HG03460 (cell line): ENCODE measurements at regions not wholly inside any gene's neighbourhood (a gene's known extent, or its start where the extent isn't known, plus 50 kb on each side); places are given as distances from the start of the nearest gene placed in this dataset.

Source experiments
- ATAC-seq: cut with Tn5 transposase; IDR thresholded peaks from one replicate; pipeline ENCODE4 v1.9.1; 2021; ENCODE audit not compliant: unreplicated experiment

- ATAC-seq, result no peak
Measured at GRCh38 chr5:56492812-56493211, 259.7 kb upstream of the ANKRD55 start.

- no peak for ATAC-seq
Measured at GRCh38 chr5:56490971-56491468, 257.9 kb upstream of the ANKRD55 start.

- no peak for ATAC-seq
Measured at GRCh38 chr5:56489272-56489671, 256.1 kb upstream of the ANKRD55 start.

- no peak for ATAC-seq
Measured at GRCh38 chr5:56487528-56488115, 254.5 kb upstream of the ANKRD55 start.

GRCh38 chr5:56482363-56482762 lies 249.2 kb upstream of the ANKRD55 start:
- ATAC-seq, result no peak

GRCh38 chr5:56481428-56482357 lies 248.6 kb upstream of the ANKRD55 start:
- ATAC-seq, result no peak

GRCh38 chr5:56480705-56481427 lies 247.7 kb upstream of the ANKRD55 start:
- peak; percentile 7 for ATAC-seq

GRCh38 chr5:56480078-56480704 lies 247.1 kb upstream of the ANKRD55 start:
- ATAC-seq, result peak; percentile 45

- ATAC-seq, result peak; percentile 32
Measured at GRCh38 chr5:56479696-56480077, 246.6 kb upstream of the ANKRD55 start.

- no peak for ATAC-seq
Measured at GRCh38 chr5:56479126-56479525, 246.0 kb upstream of the ANKRD55 start.

GRCh38 chr5:56478062-56478461 lies 244.9 kb upstream of the ANKRD55 start:
- ATAC-seq, result no peak

GRCh38 chr5:56476487-56476856 lies 243.3 kb upstream of the ANKRD55 start:
- ATAC-seq, result no peak

- no peak for ATAC-seq
Measured at GRCh38 chr5:56475689-56476486, 242.8 kb upstream of the ANKRD55 start.

GRCh38 chr5:56471707-56472106 lies 238.6 kb upstream of the ANKRD55 start:
- no peak for ATAC-seq

- no peak for ATAC-seq
Measured at GRCh38 chr5:56470007-56470406, 236.9 kb upstream of the ANKRD55 start.

GRCh38 chr5:56468277-56468676 lies 235.1 kb upstream of the ANKRD55 start:
- no peak for ATAC-seq

GRCh38 chr5:56467176-56467717 lies 234.1 kb upstream of the ANKRD55 start:
- no peak for ATAC-seq

GRCh38 chr5:56466136-56466816 lies 233.1 kb upstream of the ANKRD55 start:
- no peak for ATAC-seq

- no peak for ATAC-seq
Measured at GRCh38 chr5:56465769-56466135, 232.6 kb upstream of the ANKRD55 start.
